Astrocyte of the cerebellum (primary cell): ENCODE measurements at regions not wholly inside any gene's neighbourhood (a gene's known extent, or its start where the extent isn't known, plus 50 kb on each side); places are given as distances from the start of the nearest gene placed in this dataset.

Source experiments
- DNase-seq: peaks from one replicate; pipeline ENCODE4 v3.0.0-alpha.2; 2011; ENCODE audit warnings: low read depth
- H3K4me3 ChIP-seq: 2 replicates; pipeline ENCODE4 v1.5.1; 2011; ENCODE audit warnings: mild to moderate bottlenecking, low read depth, low read length, moderate library complexity
- CTCF ChIP-seq: IDR thresholded peaks from 2 replicates; pipeline ENCODE4 v1.5.1; 2012; ENCODE audit warnings: low read length, low read depth, moderate library complexity, mild to moderate bottlenecking; ENCODE audit errors: missing control alignments
- in situ Hi-C: cut with HindIII; loops from 2 replicates; pipeline ENCODE4 v1.10.0; 2017; ENCODE audit warnings: low sequenced_read_pairs

- no peak for DNase-seq
- in situ Hi-C loops: no loop called here
- no peak for TF ChIP-seq CTCF
- H3K4me3 ChIP-seq: no peak overlapping the region
These were observed 50.0 kb upstream of the MBOAT2 start for GRCh38 chr2:9053534-9053931.
